GM18519 (cell line): ENCODE measurements at regions not wholly inside any gene's neighbourhood (a gene's known extent, or its start where the extent isn't known, plus 50 kb on each side); places are given as distances from the start of the nearest gene placed in this dataset.

Source experiments
- ATAC-seq: cut with Tn5 transposase; IDR thresholded peaks from one replicate; pipeline ENCODE4 v1.9.1; 2021; ENCODE audit warnings: mild to moderate bottlenecking, moderate library complexity; ENCODE audit not compliant: unreplicated experiment, low FRiP score

GRCh38 chr17:73997059-73997458 is 206.4 kb upstream of the RPL38 start:
- ATAC-seq = no peak

DNA sequence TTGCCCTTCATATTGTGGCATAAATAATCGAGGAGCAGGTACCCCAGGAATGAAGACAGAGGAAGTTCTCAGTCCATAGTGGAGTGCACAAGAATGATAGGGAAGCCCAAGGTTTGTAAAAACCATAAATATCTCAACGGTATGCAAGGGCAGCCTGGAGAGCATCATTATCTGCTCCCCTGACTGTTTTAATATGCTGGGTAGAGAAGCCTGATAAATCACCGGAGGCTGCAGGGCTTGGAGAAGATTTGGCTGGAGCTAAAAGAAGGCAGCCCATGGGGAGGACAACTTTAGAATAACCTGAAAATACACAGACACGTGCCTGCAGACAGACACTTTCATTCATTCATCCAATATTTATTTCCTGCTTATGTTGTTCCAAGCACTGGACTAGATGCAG is 205.2 kb upstream of the RPL38 start:
- no peak for ATAC-seq

DNA sequence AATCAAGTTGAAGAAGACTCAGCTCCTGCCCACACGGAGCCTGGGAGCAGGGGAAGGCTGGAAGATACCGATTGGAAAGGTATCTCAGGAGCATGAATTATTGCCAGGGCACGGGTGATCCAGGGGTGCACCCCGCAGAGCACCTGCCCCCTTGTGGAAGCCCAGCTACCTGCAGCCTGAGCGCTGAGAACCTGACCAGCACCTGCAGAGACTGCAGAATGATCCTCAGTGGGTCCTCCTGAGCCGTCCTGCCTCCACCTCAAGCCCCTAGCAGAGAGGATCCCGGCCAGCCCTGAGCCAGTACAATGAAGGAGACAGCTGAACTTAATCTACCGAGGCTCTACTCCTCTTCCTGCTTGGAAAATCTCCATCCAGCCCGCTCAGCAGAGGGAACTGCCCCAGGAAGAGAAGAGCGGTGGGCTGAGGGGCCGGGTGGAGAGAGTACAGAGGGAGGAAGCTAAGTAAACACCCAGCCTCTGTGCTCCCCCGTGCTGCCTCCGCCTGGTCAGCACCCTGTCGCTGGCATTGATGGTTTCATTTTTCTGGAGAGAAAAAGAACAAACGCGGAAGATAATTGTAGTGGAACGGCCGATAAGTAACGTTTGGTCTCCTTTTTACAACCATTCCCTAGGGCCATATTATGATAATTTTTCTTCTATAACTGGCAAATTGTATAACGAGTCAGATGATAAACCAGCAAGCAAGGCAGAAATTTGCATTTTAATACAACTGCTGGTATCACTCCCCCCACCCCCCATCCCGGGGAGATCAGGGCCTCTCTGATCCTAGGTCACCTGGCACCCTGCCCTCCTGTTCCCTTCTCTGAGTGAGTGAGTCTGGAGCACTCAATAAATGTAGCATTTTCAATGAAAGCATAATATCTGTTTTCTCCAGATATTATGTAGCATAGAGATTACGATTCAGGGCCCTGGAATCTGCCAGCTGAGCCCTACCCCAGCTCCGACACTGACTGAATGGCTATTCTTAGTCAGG is 204.5 kb upstream of the RPL38 start:
- no peak for ATAC-seq

DNA sequence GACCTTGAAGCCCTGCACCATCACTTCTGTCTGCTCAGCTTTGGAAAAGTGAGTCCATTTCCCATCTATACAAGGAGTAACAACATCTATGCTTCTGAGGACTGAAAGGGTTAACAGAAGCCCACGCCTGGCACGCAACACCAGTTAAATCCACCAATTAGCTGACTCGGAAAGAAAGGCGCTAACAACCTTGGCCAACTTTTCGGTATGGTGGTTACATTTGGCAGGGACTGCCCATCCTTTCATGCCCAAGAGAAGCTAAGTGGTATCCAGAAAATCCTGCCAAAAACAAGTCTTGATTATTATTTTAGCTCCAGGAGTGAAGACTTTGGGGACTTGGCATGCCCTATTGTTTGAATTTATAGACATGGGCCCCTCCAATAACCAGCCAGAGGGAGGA is 202.3 kb upstream of the RPL38 start:
- ATAC-seq = no peak

DNA sequence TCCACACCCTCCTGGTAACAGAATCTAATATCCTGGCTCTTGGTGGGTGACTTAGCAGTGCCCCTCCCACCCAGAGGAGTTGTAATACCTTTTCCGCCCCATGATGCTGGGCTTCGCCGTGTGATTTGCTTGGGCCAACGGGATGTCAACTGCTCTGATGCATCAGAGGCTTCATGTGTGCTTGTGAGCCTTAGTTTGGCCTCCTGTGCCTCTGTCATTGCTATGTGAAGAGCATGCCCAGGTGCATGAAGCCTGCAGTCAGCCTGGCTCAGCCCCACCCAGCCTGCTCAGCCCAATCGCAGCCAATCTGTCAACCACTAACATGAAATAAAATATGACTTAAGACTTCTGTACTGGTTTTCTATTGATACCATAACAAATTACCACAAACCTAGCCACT is 201.2 kb upstream of the RPL38 start:
- no peak for ATAC-seq

GRCh38 chr17:74004056-74004455 is 199.4 kb upstream of the RPL38 start:
- ATAC-seq = no peak

GRCh38 chr17:74005790-74006189 is 197.7 kb upstream of the RPL38 start:
- ATAC-seq = no peak

DNA sequence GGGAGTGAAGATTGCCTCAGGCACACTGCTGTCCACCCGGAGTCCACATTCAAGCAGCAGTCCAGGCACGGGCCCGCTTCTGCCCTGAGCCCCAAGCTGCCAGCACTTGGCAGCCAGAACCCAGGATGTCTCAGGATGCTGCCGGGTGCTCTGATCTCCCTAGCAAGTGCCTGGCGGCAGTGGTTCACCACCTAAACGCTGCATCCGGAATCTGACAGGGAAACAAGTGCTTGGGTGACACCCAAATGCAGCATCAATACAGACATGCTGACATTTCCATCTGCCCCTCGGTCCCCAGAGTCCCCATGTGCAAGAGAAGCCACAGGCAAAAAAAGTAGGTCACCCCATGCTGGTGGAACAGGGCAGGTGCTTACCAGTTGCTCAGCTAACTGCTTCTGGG is 197.1 kb upstream of the RPL38 start:
- ATAC-seq = no peak

DNA sequence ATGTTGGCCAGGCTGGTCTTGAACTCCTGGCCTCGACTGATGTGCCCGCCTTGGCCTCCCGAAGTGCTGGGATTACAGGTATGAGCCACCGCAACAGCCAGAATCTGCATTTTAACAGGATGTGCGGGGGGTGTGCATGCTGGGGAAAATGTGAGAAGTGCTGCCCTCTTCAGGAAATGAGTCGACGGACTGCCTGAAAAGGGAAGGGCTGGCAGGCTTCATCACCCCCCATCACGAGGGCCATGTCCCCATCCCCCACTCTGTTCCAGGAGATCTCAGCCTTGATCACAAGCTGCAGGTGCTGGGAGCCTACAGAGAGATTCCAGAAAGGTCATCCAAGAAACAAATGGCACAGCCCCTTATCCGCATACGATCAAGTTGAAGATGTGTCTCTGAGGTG is 195.3 kb upstream of the RPL38 start:
- no peak for ATAC-seq

DNA sequence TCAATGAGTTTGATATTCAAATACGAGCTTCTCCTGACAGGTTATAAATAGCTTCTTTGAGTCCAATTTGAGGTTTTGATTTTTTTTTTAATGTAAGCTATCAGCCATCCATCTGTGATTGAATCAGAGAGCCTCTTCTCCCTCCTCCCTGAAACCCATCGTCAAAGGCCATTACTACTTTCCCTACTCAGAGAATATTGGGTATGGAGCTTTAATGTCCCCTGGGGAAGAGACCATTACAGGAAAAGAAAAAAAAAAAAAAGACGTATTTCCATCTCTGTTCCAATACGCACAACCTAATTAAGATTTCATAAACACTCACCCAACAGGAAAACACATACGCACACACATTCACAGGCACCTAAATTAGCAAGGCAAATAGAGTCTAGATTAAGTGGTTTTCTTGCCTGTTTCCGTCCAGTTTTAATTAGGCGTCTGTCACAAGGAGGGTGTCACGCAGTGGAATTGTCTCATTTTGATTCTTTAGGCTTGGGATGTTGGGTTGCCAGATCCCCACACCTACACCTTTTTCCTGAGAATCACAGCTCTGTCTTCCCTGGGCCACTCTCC is 194.3 kb upstream of the RPL38 start:
- no peak for ATAC-seq

- ATAC-seq = no peak
Observed at GRCh38 chr17:74010903-74011302, 192.6 kb upstream of the RPL38 start.

DNA sequence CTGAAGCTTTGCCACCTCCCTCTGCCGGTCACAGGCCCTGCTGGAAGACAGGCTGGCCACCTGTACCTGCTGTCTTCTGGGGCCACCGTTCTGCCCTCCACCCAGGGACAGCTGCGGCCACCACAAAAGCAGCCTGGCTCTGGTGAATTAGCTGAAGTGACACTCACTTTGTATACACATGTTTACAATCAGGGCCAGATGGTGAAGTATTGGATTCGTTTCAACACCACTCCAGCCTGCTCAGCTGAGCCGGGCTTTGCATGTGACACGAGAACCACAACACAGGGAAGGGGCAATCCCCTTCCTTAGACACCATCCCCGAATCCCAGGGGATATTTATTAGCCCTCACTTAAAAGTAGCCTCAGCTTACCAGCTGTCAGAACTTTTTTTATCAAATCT is 191.5 kb upstream of the RPL38 start:
- ATAC-seq = no peak

GRCh38 chr17:74012465-74012864 is 191.0 kb upstream of the RPL38 start:
- ATAC-seq = no peak

DNA sequence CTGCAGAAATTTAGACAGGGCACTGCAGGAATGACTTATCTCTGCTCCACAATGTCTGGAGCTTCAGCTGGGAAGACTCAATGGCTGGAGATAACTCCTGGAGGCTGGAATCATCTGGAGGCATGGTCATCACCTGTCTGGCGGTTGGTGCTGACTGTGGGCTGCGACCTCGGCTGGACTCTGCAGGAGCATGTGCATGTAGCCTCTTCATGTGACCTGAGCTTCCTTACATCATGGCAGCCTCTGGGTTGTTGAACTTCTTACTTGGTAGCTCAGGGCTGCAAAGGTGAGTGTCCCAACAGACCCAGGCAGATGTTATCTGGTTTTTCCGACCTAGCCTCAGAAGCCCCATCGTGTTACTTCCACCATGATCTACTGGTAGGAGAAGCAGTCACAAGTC is 188.2 kb upstream of the RPL38 start:
- no peak for ATAC-seq

DNA sequence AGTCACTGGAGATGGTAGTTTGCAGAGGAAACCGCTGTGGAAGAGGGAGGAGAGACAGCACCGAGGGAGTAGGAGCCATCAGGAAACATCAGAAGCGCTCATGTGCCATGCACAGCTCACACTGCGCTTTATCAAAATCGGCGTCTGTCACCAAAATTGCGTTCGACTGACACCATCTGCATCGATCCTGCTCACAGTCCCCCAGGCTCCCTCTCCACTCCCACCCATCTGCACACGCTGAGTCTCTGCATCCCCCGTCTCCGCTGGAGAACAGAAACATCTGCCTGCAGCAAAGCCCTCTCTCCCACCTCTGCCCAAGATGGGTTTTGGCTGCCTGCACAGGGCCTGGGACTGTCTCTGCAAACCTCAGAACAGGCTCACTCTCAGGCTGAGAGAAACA is 187.5 kb upstream of the RPL38 start:
- ATAC-seq = no peak

DNA sequence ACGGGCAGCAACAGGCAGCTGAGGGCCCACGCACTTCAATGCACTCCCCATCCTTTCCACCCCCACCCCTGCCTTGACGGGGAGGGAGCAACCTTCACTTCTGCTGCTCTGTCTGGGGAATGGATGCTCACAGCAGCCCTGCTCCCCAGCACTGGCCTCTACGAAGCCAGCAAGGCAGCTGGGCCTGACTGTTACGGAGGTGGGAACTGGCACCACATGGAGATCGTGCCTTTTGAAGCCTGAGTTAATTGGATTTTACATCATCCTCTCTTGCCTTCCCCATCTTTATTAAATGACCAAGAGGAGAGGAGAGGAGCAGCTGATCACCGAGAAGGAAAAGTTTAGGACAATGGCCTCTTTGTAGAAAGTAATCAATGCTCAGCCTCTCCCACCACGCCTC is 187.0 kb upstream of the RPL38 start:
- no peak for ATAC-seq

DNA sequence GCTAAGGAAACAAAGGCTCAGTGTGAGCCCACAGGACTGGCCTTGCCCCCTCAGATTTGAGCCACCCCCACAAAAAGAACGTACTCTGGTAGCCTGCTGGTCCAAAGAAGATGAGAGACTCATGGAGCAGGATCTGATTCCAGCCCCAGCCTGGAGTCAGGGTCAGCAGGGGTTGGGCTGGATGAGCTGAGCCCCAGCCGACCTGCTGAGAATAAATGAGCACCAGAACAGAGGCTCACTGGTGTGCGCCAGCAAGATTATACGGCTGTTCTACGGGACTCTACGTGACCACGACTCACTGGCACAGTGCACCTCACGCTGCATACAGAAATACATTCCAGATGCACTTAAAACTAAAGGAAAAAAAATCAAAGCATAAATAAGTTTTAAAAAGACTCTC is 186.0 kb upstream of the RPL38 start:
- ATAC-seq = no peak

GRCh38 chr17:74018115-74018514 is 185.4 kb upstream of the RPL38 start:
- ATAC-seq = no peak

DNA sequence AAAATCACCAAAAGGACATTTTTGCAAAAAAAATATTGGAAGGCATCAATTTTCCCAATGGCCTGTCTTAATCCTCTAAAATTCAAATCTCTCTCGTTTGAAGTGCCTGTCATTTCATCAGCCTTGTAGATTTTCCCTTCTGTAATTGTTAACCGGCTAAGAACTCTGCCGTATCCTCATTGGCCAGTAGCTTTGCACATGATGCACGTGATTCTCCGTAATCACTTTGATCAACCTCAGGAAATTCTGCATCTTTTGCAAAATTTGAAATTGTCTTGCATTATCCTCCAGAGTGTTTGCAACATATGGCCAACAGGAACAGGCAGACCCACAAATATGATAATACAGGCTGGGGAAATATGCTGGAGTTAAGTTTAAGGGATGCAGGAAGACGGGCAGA is 184.2 kb upstream of the RPL38 start:
- no peak for ATAC-seq

- no peak for ATAC-seq
Observed at GRCh38 chr17:74019860-74020259, 183.6 kb upstream of the RPL38 start.

DNA sequence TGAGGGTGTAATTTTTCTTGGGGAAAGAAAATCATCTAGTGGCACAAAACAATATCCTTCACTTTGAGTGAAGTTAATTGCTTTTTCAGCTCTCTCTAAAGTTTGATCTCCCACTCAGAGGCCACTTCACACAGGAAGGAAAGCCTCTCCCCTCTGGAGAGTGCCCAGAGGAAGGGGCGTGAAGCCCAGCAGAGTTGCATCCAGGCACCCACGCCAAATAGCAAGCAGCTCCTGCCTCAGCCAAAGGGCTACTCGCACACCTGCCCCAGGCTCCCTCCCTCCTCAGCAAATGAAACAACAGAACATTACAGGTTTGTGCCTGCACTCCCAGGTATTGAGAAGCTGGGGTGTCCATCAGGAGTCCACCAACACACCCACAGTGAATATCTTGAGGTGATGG is 183.0 kb upstream of the RPL38 start:
- ATAC-seq = no peak

DNA sequence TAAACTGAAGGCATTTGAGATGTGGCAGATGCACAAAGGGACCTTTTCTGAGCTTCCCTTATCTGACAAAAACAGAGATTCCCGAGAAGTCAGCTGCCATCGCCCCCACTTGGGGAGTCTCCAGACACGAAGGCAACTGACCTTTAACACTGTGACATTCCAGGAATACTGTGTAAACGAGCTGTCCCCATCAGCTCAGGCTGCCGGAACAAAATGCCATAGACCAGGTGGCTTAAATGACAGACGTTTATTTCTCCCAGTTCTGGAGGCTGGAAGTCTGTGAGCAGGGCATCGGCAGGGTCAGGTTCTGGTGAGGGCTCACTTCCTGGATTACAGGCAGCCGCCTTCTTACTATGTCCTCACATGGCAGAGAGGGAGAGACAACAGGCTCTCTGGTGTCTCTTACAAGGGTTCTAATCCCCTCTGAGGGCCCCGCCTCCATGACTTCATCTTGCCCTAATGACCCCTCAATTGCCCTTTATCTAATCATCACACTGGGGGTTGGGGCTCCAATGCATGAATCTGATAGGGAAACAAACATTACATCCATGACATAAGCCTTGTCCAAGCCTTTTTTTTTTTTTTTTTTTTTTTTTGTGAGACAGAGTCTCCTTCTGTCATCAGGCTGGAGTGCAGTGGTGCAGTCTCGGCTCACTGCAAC is 178.5 kb upstream of the RPL38 start:
- ATAC-seq = no peak
